Suprapubic skin (tissue), 4 donors: ENCODE measurements at regions not wholly inside any gene's neighbourhood (a gene's known extent, or its start where the extent isn't known, plus 50 kb on each side); places are given as distances from the start of the nearest gene placed in this dataset.

ENCODE experiments used
- DNase-seq, 2 donors: peaks; one replicate each; pipeline ENCODE4 v3.0.0-alpha.2; 2019; ENCODE audit warnings: low spot score in 2 of 2
- H3K27ac ChIP-seq: fragments of 200-600 bp; sonication (generic); one replicate; pipeline ENCODE4 v1.5.1; 2019
- H3K27me3 ChIP-seq: fragments of 200-600 bp; sonication (generic); one replicate; pipeline ENCODE4 v1.5.1; 2019
- H3K36me3 ChIP-seq: fragments of 200-600 bp; sonication (generic); one replicate; pipeline ENCODE4 v1.5.1; 2019
- H3K4me1 ChIP-seq: fragments of 200-600 bp; sonication (generic); one replicate; pipeline ENCODE4 v1.5.1; 2019
- H3K4me3 ChIP-seq: fragments of 200-600 bp; sonication (generic); one replicate; pipeline ENCODE4 v1.5.1; 2019; ENCODE audit warnings: mild to moderate bottlenecking
- H3K9me3 ChIP-seq: fragments of 200-600 bp; sonication (generic); one replicate; pipeline ENCODE4 v1.5.1; 2019
- CTCF ChIP-seq, 2 donors: fragments of 200-600 bp in 1 of 2; fragments of 450-650 bp in 1 of 2; sonication (generic) in 1 of 2; IDR thresholded peaks; one replicate each; pipeline ENCODE4 v1.5.1; 2016 to 2019; ENCODE audit warnings: antibody characterized with exemption in 2 of 2, mild to moderate bottlenecking in 1 of 2, moderate library complexity in 1 of 2
- EP300 ChIP-seq: sonication (generic); formaldehyde crosslinking; IDR thresholded peaks from one replicate; pipeline ENCODE4 v1.6.1; 2017; ENCODE audit warnings: antibody characterized with exemption
- POLR2A ChIP-seq, 2 donors: fragments of 450-650 bp; IDR thresholded peaks; one replicate each; pipeline ENCODE4 v1.6.1; 2017; ENCODE audit warnings: antibody characterized with exemption in 2 of 2, mild to moderate bottlenecking in 2 of 2, moderate library complexity in 2 of 2
- POLR2AphosphoS5 ChIP-seq, 3 donors: sonication (generic); formaldehyde crosslinking; IDR thresholded peaks; one replicate each; pipeline ENCODE4 v1.6.1; 2017; ENCODE audit warnings: antibody characterized with exemption in 3 of 3
- WGBS: methylation state at CpG from one replicate; pipeline ENCODE4 v1.1.5; 2018; 5-methylcytosine and 5-hydroxymethylcytosine counted together

- Histone ChIP-seq H3K36me3 (no peaks in the 10 kb centered on the region), H3K9me3 (no peaks in the 10 kb centered on the region), H3K27me3 (peaks cover 21% of the 10 kb centered on the region), H3K4me1 (no peaks in the 10 kb centered on the region), H3K4me3 (no peak overlapping the region), H3K27ac (no peak overlapping the region)
- TF ChIP-seq POLR2AphosphoS5 (IDR thresholded peaks at IDR 0.05) (no peak), CTCF (IDR thresholded peaks at IDR 0.05) (no peak), POLR2A (IDR thresholded peaks at IDR 0.05) (no peak), EP300 (no peak)
- no peak for DNase-seq
- 65% methylated on average over 4 of the region's 4 CpGs for WGBS
Measured at GRCh38 chr10:130547368-130547767, 411.2 kb downstream of the GLRX3 start.

- DNase-seq, result no peak
- Histone ChIP-seq H3K36me3 (no peaks in the 10 kb centered on the region), H3K27ac (no peak overlapping the region), H3K27me3 (peaks cover 9% of the 10 kb centered on the region), H3K4me1 (no peaks in the 10 kb centered on the region), H3K9me3 (no peaks in the 10 kb centered on the region), H3K4me3 (no peak overlapping the region)
- 74% methylated on average over 14 of the region's 21 CpGs for WGBS
- no peak for TF ChIP-seq EP300
- TF ChIP-seq CTCF (IDR thresholded peaks at IDR 0.05), result no peak
- TF ChIP-seq POLR2A (IDR thresholded peaks at IDR 0.05), result no peak
- TF ChIP-seq POLR2AphosphoS5 (IDR thresholded peaks at IDR 0.05), result no peak
Measured at GRCh38 chr10:130550952-130551674, 414.9 kb downstream of the GLRX3 start.

- no peak overlapping the region for H3K4me3 ChIP-seq
- peaks cover 9% of the 10 kb centered on the region for H3K27me3 ChIP-seq
- H3K27ac ChIP-seq, result no peak overlapping the region
- H3K36me3 ChIP-seq, result no peaks in the 10 kb centered on the region
- no peaks in the 10 kb centered on the region for H3K4me1 ChIP-seq
- no peak for TF ChIP-seq EP300
- no peak for TF ChIP-seq POLR2A (IDR thresholded peaks at IDR 0.05)
- no peak for TF ChIP-seq POLR2AphosphoS5 (IDR thresholded peaks at IDR 0.05)
- no peaks in the 10 kb centered on the region for H3K9me3 ChIP-seq
- WGBS, result 89% methylated on average over 7 of the region's 7 CpGs
- no peak for DNase-seq
Measured at GRCh38 chr10:130551676-130552075, 415.5 kb downstream of the GLRX3 start.

GRCh38 chr10:130553826-130554225 lies 417.6 kb downstream of the GLRX3 start:
- Histone ChIP-seq H3K9me3 (no peaks in the 10 kb centered on the region), H3K4me1 (no peaks in the 10 kb centered on the region), H3K27me3 (peaks cover 9% of the 10 kb centered on the region), H3K27ac (no peak overlapping the region), H3K36me3 (no peaks in the 10 kb centered on the region), H3K4me3 (no peak overlapping the region)
- DNase-seq, result no peak
- WGBS, result 37% methylated on average over 6 of the region's 7 CpGs
- no peak for TF ChIP-seq EP300
- no peak for TF ChIP-seq POLR2A (IDR thresholded peaks at IDR 0.05)
- TF ChIP-seq POLR2AphosphoS5 (IDR thresholded peaks at IDR 0.05), result no peak
- no peak for TF ChIP-seq CTCF (IDR thresholded peaks at IDR 0.05)

GRCh38 chr10:130554701-130555410 lies 418.7 kb downstream of the GLRX3 start:
- no peaks in the 10 kb centered on the region for H3K36me3 ChIP-seq
- DNase-seq, result no peak
- H3K9me3 ChIP-seq, result no peaks in the 10 kb centered on the region
- peaks cover 9% of the 10 kb centered on the region for H3K27me3 ChIP-seq
- no peak overlapping the region for H3K4me3 ChIP-seq
- no peak overlapping the region for H3K27ac ChIP-seq
- TF ChIP-seq EP300 (no peak), CTCF (IDR thresholded peaks at IDR 0.05) (no peak), POLR2A (IDR thresholded peaks at IDR 0.05) (no peak), POLR2AphosphoS5 (IDR thresholded peaks at IDR 0.05) (no peak)
- H3K4me1 ChIP-seq, result no peaks in the 10 kb centered on the region
- WGBS, result 86% methylated on average over 14 of the region's 14 CpGs
